Heart left ventricle (tissue), 16 donors: ENCODE measurements at regions not wholly inside any gene's neighbourhood (a gene's known extent, or its start where the extent isn't known, plus 50 kb on each side); places are given as distances from the start of the nearest gene placed in this dataset.

Source experiments
- ATAC-seq, 4 donors: fragments of 200-7000 bp; cut with Tn5 transposase; one replicate each; pipeline ENCODE4 v1.9.1; 2020 to 2022; ENCODE audit warnings: moderate library complexity in 4 of 4, mild to moderate bottlenecking in 3 of 4, moderate number of reproducible peaks in 1 of 4
- DNase-seq, 5 donors: peaks; one replicate each; pipeline ENCODE4 v3.0.0-alpha.2; 2020
- H3K27ac ChIP-seq, 12 donors: fragments of 200-600 bp; sonication (generic) in 4 of 12; one replicate each; pipeline versions ENCODE4 v1.5.0 to v1.8.0; 2016 to 2022; ENCODE audit warnings: mild to moderate bottlenecking in 2 of 12
- H3K27me3 ChIP-seq, 9 donors: fragments of 200-600 bp; sonication (generic) in 2 of 9; one replicate each; pipeline versions ENCODE4 v1.5.1 to v1.8.0; 2016 to 2022; ENCODE audit warnings: mild to moderate bottlenecking in 3 of 9
- H3K36me3 ChIP-seq, 9 donors: fragments of 200-600 bp; sonication (generic) in 2 of 9; one replicate each; pipeline versions ENCODE4 v1.5.0 to v1.8.0; 2018 to 2022; ENCODE audit warnings: mild to moderate bottlenecking in 2 of 9
- H3K4me1 ChIP-seq, 12 donors: fragments of 200-600 bp; sonication (generic) in 4 of 12; one replicate each; pipeline versions ENCODE4 v1.5.0 to v1.8.0; 2016 to 2022; ENCODE audit warnings: mild to moderate bottlenecking in 3 of 12
- H3K4me3 ChIP-seq, 12 donors: fragments of 200-600 bp; sonication (generic) in 4 of 12; one replicate each; pipeline versions ENCODE4 v1.5.0 to v1.8.0; 2017 to 2022; ENCODE audit warnings: mild to moderate bottlenecking in 9 of 12, moderate library complexity in 4 of 12
- H3K9me3 ChIP-seq, 12 donors: fragments of 200-600 bp; sonication (generic) in 4 of 12; one replicate each; pipeline versions ENCODE4 v1.5.0 to v1.8.0; 2016 to 2022; ENCODE audit warnings: mild to moderate bottlenecking in 1 of 12
- POLR2A ChIP-seq, 2 donors: fragments of 450-650 bp; IDR thresholded peaks; one replicate each; pipeline ENCODE4 v1.6.1; 2017; ENCODE audit warnings: antibody characterized with exemption in 2 of 2, mild to moderate bottlenecking in 2 of 2, moderate library complexity in 2 of 2
- WGBS, 4 donors: extraction: QIAGEN DNeasy Blood & Tissue Kit in 2 of 4; methylation state at CpG; one replicate each; pipeline versions ENCODE4 v1.1.5 to v1.1.7; 2013 to 2018; 5-methylcytosine and 5-hydroxymethylcytosine counted together
- intact Hi-C, 10 donors: fragments of 100-400 bp; cut with DNase I; formaldehyde crosslinking; loops; one replicate each; pipeline versions ENCODE4 v1.11.1 to v1.14.2; 2022
- TF ChIP-seq, protein P1 (sequence below), 12 donors: fragments of 200-600 bp; sonication (generic) in 4 of 12; IDR thresholded peaks; one replicate each; pipeline versions ENCODE4 v1.5.0 to v1.8.0; 2018 to 2022; ENCODE audit warnings: antibody characterized with exemption in 12 of 12, mild to moderate bottlenecking in 5 of 12
- donor health status: ischemic (EF 13 %, LVEDD 7.1; RV severe dilation, severe dysfunction).
- donor health status: healthy with polysubstance abuse.
- donor health status: DM: no; HTN: yes; CAD: no.
- donor health status: DM: no; HTN: no; CAD: no.
- donor health status: ischemic (EF 25% LVEDD 6.9; RV normal size, moderate dysfunction).
- donor health status: ischemic (EF 25% LVEDD 5.7; RV mildly dilated, moderate dysfunction).
- donor health status: healthy.
- donor health status: DM: yes; HTN: yes; CAD: no.
- donor health status: ischemic (EF 35%, LVEDD 5.7; RV mildly dilated, moderate dysfunction).
- donor health status: nonischemic (EF 11% LVEDD 7.7; RV severe dilation, severe dysfunction).
- donor health status: DM: yes; HTN: yes; CAD: no.
- donor health status: PGD.
- donor health status: ischemic (EF 29% LVEDD 5.4; RV normal size, mild dysfunction).
- donor health status: nonischemic (EF 23%, LVEDD 6.1; RV moderate dilation, normal function).

DNA sequence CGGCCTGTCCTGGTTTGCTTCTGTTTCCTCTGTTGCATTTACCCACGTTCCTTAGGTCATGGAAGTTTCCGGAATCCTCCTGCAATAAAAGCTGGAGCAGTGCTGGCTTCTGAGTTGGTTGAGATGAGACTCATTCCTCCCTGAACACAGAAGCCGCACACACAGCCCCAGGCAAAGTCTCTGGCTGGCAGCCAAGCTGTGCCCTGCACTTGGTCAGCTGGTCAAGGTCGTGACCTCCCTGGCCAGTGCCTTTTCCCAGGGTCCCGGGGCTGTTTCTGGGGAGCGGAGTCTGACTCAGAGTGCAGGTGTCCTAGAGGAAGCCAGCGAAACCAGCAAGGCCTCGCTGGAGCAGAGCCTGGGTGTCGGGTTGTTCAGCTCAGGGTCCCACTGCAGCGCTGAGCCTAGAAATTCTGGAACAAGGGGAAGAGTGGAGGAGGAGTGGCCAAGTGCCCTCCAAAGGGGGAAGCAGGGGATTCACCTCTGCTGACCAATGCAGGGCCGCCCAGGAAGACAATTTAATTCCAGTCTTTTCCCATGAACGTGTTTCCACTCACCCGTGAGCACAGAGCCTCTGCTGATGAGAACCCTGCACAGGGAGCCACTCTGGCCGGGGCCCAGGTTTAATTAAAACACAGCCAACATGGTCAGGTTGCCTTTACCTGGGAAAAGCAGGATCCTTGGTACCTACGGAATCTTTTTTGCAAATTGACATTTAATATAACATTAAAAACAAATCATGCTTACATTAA, 245.5 kb upstream of the PPP2R2D start:
- H3K4me3 ChIP-seq = no peak overlapping the region
- no peaks in the 10 kb centered on the region for H3K36me3 ChIP-seq
- H3K27me3 ChIP-seq = peaks cover 0 to 47% (median 8%) of the 10 kb centered on the region in 9 donors
- peak in 1 of 5 donors; percentile 12 for DNase-seq
- ATAC-seq = no peak
- TF ChIP-seq, protein P1, sequence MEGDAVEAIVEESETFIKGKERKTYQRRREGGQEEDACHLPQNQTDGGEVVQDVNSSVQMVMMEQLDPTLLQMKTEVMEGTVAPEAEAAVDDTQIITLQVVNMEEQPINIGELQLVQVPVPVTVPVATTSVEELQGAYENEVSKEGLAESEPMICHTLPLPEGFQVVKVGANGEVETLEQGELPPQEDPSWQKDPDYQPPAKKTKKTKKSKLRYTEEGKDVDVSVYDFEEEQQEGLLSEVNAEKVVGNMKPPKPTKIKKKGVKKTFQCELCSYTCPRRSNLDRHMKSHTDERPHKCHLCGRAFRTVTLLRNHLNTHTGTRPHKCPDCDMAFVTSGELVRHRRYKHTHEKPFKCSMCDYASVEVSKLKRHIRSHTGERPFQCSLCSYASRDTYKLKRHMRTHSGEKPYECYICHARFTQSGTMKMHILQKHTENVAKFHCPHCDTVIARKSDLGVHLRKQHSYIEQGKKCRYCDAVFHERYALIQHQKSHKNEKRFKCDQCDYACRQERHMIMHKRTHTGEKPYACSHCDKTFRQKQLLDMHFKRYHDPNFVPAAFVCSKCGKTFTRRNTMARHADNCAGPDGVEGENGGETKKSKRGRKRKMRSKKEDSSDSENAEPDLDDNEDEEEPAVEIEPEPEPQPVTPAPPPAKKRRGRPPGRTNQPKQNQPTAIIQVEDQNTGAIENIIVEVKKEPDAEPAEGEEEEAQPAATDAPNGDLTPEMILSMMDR (IDR thresholded peaks at IDR 0.05) = no peak
- no peak for TF ChIP-seq POLR2A (IDR thresholded peaks at IDR 0.05)
- no peaks in the 10 kb centered on the region for H3K4me1 ChIP-seq
- intact Hi-C loops = no loop called here
- peaks cover 0 to 2% (median 0%) of the 10 kb centered on the region in 12 donors for H3K9me3 ChIP-seq
- no peak overlapping the region for H3K27ac ChIP-seq
- WGBS, 4 donors = 62 to 68% (median 64%) methylated on average over 11 to 16 of the region's 16 CpGs

DNA sequence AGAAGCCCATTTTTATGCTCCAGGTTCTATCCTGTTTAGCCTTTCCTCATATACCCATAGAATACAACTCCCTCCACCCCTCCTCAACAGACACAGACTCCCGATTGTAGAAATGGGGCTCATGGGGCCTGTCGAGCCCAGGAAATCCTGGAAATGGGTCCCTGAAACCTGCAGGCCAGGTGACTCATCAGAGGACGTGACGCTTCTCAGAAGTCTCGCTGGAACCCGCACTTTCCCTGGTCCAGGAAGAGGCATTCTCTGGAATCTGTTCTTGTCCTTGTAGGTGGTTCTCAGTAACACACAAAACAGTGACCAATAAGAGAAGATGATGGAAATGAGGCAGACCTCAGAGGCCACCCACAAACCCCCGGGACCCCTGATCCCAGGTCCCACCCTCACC, 244.8 kb upstream of the PPP2R2D start:
- Histone ChIP-seq H3K27ac (no peak overlapping the region), H3K27me3 (peaks cover 0 to 40% (median 8%) of the 10 kb centered on the region in 9 donors), H3K9me3 (peaks cover 0 to 6% (median 0%) of the 10 kb centered on the region in 12 donors), H3K4me1 (no peaks in the 10 kb centered on the region), H3K36me3 (no peaks in the 10 kb centered on the region), H3K4me3 (no peak overlapping the region)
- no peak for DNase-seq
- no peak for TF ChIP-seq POLR2A (IDR thresholded peaks at IDR 0.05)
- TF ChIP-seq, protein P1 (IDR thresholded peaks at IDR 0.05) = no peak
- ATAC-seq = no peak
- 81 to 83% (median 82%) methylated on average over 6 to 7 of the region's 7 CpGs for WGBS, 4 donors
- intact Hi-C loops = no loop called here

DNA sequence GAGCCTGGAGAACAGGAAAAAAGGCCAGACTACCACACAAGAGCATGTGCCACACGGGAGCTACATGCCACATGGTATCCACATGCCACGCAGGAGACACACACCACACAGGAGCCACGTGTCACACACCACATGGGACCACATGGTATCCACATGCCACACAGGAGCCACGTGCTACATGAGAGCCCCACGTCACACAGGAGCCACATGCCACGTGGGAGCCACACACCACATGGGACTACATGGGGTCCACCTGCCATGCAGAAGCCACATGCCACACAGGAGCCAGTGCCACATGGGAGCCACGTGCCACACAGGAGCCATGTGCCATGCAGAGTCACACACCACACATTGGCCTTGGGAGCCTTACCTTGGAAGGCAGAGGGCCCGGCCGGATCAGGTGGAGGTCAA, 244.4 kb upstream of the PPP2R2D start:
- 83 to 90% (median 85%) methylated on average over 7 to 9 of the region's 9 CpGs for WGBS, 4 donors
- Histone ChIP-seq H3K4me1 (no peaks in the 10 kb centered on the region), H3K4me3 (no peak overlapping the region), H3K9me3 (peaks cover 0 to 6% (median 0%) of the 10 kb centered on the region in 12 donors), H3K36me3 (no peaks in the 10 kb centered on the region), H3K27me3 (peaks cover 0 to 35% (median 8%) of the 10 kb centered on the region in 9 donors), H3K27ac (no peak overlapping the region)
- intact Hi-C loops = no loop called here
- DNase-seq (no peak), ATAC-seq (no peak)
- TF ChIP-seq, protein P1 (IDR thresholded peaks at IDR 0.05) = no peak
- TF ChIP-seq POLR2A (IDR thresholded peaks at IDR 0.05) = no peak

DNA sequence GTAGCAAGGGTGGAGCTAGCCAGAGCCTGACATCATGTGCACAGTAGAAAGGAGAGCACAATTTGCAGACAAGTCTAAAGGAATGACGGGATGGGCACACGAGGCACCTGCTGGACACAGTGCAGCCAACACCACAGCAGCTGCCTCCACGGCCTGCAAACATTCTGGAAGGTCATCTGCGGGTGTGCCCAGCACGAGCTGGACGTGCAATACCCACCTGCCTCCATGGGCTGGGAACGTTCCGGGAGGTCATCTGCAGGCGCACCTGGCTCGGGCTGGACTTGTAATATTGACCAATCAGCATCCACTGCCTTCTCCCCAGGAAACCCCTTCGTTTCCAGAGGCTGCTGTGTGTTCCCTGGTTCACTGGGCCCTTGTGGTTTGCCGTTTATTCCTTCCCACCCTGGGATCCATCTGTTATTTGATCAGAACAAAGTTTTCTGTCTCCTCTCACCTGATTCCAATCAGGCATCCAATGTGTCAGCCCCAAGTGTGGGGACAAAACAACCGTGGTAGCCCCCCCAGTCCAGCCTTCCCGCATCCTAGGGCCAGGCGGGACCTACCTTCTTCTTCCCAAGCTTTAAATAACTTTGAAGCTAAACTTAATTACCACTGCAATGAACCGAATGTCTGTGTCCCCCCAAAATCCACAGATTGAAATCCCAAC, 243.4 kb upstream of the PPP2R2D start:
- 80 to 85% (median 84%) methylated on average over 15 to 16 of the region's 16 CpGs for WGBS, 4 donors
- TF ChIP-seq, protein P1 (IDR thresholded peaks at IDR 0.05) = no peak
- TF ChIP-seq POLR2A (IDR thresholded peaks at IDR 0.05) = no peak
- no peaks in the 10 kb centered on the region for H3K36me3 ChIP-seq
- peaks cover 0 to 27% (median 4%) of the 10 kb centered on the region in 9 donors for H3K27me3 ChIP-seq
- no peak for DNase-seq
- H3K4me3 ChIP-seq = no peak overlapping the region
- H3K4me1 ChIP-seq = no peaks in the 10 kb centered on the region
- H3K9me3 ChIP-seq = peaks cover 0 to 6% (median 0%) of the 10 kb centered on the region in 12 donors
- H3K27ac ChIP-seq = no peak overlapping the region
- intact Hi-C loops = no loop called here
- ATAC-seq = no peak
